ENCODE measurements at regions not wholly inside any gene's neighbourhood (a gene's known extent, or its start where the extent isn't known, plus 50 kb on each side); places are given as distances from the start of the nearest gene placed in this dataset.
A peak's percentile ranks its signal among the peaks of the same experiment; 100 is the strongest.

DNA sequence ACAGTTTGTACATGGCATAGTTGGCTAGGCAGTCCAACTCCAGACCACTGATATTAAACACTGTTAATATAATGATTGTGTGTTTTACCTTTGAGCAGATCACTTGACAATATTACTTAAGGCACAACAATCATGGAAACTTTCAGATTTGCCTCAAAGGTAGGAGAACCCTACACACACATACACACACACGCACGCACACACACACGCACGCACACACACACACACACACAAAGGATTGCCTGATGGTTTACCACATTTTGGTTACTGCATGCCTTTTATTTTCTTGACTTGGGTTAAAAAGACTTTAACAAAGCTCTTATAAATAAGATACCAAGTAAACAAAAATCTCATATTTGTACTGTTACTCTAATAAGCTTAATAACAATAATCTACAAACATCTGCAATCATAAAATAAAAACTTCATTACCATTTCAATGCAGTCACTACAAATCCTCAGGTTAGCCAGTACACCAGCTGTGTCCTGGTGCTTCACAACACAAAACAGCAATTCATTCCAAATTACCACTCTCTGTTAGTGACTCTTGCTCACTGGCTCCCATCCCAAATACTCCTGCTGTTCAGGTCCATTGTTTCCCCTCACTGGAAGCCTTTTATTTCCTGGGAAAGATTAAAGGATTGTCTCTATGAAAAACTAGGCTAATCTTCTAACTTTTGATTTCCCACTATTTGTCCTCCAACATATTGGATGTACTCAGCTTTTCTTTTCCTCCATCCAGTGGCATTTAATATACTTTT is 175.2 kb upstream of the ATP2B1 start:
- POLR2A ChIA-PET, result no interaction called here
- intact Hi-C loops (cut with micrococcal nuclease), result no loop called here
- CTCF ChIA-PET, result interaction anchor here (1.1 to 1.6 kb wide), 4 partner anchors 11 to 18 kb away, joined by 3 to 4 read pairs (median 4); no protein-coding TSS in a partner anchor

DNA sequence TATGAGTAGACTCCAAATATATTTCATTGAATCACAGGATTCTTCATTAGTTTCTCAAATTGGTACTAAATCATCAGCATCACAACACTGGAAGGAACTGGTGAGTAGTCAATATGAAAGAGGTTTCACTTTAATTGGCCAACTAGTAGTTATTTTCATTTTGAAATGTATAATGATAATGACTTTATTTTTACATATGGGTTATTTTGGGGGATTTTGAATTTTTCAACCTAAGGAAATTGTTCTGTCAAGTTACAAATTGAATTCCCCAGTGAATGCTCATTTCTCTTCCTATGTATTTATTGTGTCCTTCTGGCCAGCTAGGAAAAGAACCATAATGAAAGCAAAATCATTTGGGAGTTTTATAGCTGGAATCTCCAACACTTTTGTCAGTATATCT is 174.2 kb upstream of the ATP2B1 start:
- Histone ChIP-seq H3K79me2 (ENCODE audit: control insufficient read depth, insufficient read depth, low read length) (no peaks in the 10 kb centered on the region), H2AFZ (ENCODE audit: low read depth, low read length) (no peak overlapping the region), H3K4me3 (replicated peaks in 1 of 3; ENCODE audit: insufficient read depth in 1 of 3, low read depth in 1 of 3, low read length in 3 of 3) (no peak overlapping the region), H3K9me3 (replicated peaks; ENCODE audit: control insufficient read depth, insufficient read depth, low read length) (no peaks in the 10 kb centered on the region), H3K27ac (ENCODE audit: insufficient read depth, low read depth, low read length) (no peak overlapping the region), H4K20me1 (replicated peaks; ENCODE audit: control insufficient read depth, extremely low read depth, insufficient read depth, low read length) (no peaks in the 10 kb centered on the region), H3K4me1 (ENCODE audit: control insufficient read depth, extremely low read depth, insufficient read depth, low read length) (no peaks in the 10 kb centered on the region), H3K9me1 (replicated peaks; ENCODE audit: control insufficient read depth, extremely low read depth, insufficient read depth, low read length) (no peaks in the 10 kb centered on the region), H3K27me3 (ENCODE audit: control insufficient read depth in 2 of 2, insufficient read depth in 2 of 2, low read length in 2 of 2) (no peaks in the 10 kb centered on the region), H3K4me2 (ENCODE audit: insufficient read depth, low read length) (no peak overlapping the region), H3K36me3 (ENCODE audit: control insufficient read depth in 2 of 2, extremely low read depth in 1 of 2, insufficient read depth in 2 of 2, low read length in 2 of 2) (no peaks in the 10 kb centered on the region), H3K9ac (replicated peaks; ENCODE audit: extremely low read depth, insufficient read depth, low read length) (no peak overlapping the region)
- TF ChIP-seq MYC (IDR thresholded peaks at IDR 0.05; ENCODE audit: low read depth, low read length) (no peak), GATA2 (IDR thresholded peaks at IDR 0.05; ENCODE audit: insufficient read depth, insufficient read length, low read depth, low read length) (no peak), POLR2A (IDR thresholded peaks at IDR 0.05; ENCODE audit: low read depth, low read length) (no peak), EZH2 (IDR thresholded peaks at IDR 0.05; ENCODE audit: borderline replicate concordance, low read depth, low read length, severe bottlenecking) (no peak), POLR2AphosphoS5 (IDR thresholded peaks at IDR 0.05; ENCODE audit: insufficient read depth, low read depth, low read length) (no peak), FOS (IDR thresholded peaks at IDR 0.05; ENCODE audit: borderline replicate concordance, insufficient read depth, low read length) (no peak), JUN (IDR thresholded peaks at IDR 0.05; ENCODE audit: borderline replicate concordance, insufficient read depth, insufficient read length, low read depth) (no peak)
- TF ChIP-seq, protein P1, sequence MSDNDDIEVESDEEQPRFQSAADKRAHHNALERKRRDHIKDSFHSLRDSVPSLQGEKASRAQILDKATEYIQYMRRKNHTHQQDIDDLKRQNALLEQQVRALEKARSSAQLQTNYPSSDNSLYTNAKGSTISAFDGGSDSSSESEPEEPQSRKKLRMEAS (IDR thresholded peaks at IDR 0.05; ENCODE audit: insufficient read depth, insufficient read length), result no peak
- TF ChIP-seq, protein P2, sequence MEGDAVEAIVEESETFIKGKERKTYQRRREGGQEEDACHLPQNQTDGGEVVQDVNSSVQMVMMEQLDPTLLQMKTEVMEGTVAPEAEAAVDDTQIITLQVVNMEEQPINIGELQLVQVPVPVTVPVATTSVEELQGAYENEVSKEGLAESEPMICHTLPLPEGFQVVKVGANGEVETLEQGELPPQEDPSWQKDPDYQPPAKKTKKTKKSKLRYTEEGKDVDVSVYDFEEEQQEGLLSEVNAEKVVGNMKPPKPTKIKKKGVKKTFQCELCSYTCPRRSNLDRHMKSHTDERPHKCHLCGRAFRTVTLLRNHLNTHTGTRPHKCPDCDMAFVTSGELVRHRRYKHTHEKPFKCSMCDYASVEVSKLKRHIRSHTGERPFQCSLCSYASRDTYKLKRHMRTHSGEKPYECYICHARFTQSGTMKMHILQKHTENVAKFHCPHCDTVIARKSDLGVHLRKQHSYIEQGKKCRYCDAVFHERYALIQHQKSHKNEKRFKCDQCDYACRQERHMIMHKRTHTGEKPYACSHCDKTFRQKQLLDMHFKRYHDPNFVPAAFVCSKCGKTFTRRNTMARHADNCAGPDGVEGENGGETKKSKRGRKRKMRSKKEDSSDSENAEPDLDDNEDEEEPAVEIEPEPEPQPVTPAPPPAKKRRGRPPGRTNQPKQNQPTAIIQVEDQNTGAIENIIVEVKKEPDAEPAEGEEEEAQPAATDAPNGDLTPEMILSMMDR (IDR thresholded peaks at IDR 0.05; ENCODE audit: extremely low read depth in 1 of 2, insufficient read depth in 1 of 2, low read depth in 1 of 2, low read length in 2 of 2), result no peak
- no peak for DNase-seq (ENCODE audit: low read depth, low spot score)
- dilution Hi-C loops (cut with MboI; ENCODE audit: extremely low pct_ligation_motif_present, low sequenced_read_pairs), result no loop called here
- no TSS peak for BruUV-seq (replicated peaks)
- ChIA-PET CTCF (interaction anchor here (1.4 to 1.6 kb wide), 2 partner anchors 16 to 17 kb away, joined by 3 to 4 read pairs; no protein-coding TSS in a partner anchor), POLR2A (no interaction called here)
- intact Hi-C loops (cut with micrococcal nuclease), result no loop called here
- no peak for FAIRE-seq

More for the DNA sequence above, 175.2 kb upstream of the ATP2B1 start:
- no peak overlapping the region for H2AFZ ChIP-seq (ENCODE audit: low read depth, low read length)
- H3K4me3 ChIP-seq (replicated peaks in 1 of 3; ENCODE audit: insufficient read depth in 1 of 3, low read depth in 1 of 3, low read length in 3 of 3), result no peak overlapping the region
- no peak for FAIRE-seq
- no peak overlapping the region for H3K27ac ChIP-seq (ENCODE audit: insufficient read depth, low read depth, low read length)
- H3K79me2 ChIP-seq (ENCODE audit: control insufficient read depth, insufficient read depth, low read length), result no peaks in the 10 kb centered on the region
- no peaks in the 10 kb centered on the region for H3K9me3 ChIP-seq (replicated peaks; ENCODE audit: control insufficient read depth, insufficient read depth, low read length)
- no peaks in the 10 kb centered on the region for H3K9me1 ChIP-seq (replicated peaks; ENCODE audit: control insufficient read depth, extremely low read depth, insufficient read depth, low read length)
- H3K9ac ChIP-seq (replicated peaks; ENCODE audit: extremely low read depth, insufficient read depth, low read length), result no peak overlapping the region
- dilution Hi-C loops (cut with MboI; ENCODE audit: extremely low pct_ligation_motif_present, low sequenced_read_pairs), result no loop called here
- DNase-seq (ENCODE audit: low read depth, low spot score), result peak; percentile 65
- BruUV-seq (replicated peaks), result no TSS peak
- H4K20me1 ChIP-seq (replicated peaks; ENCODE audit: control insufficient read depth, extremely low read depth, insufficient read depth, low read length), result no peaks in the 10 kb centered on the region
- H3K27me3 ChIP-seq (ENCODE audit: control insufficient read depth in 2 of 2, insufficient read depth in 2 of 2, low read length in 2 of 2), result no peaks in the 10 kb centered on the region
- no peak overlapping the region for H3K4me2 ChIP-seq (ENCODE audit: insufficient read depth, low read length)
- no peaks in the 10 kb centered on the region for H3K36me3 ChIP-seq (ENCODE audit: control insufficient read depth in 2 of 2, extremely low read depth in 1 of 2, insufficient read depth in 2 of 2, low read length in 2 of 2)
- TF ChIP-seq POLR2AphosphoS5 (IDR thresholded peaks at IDR 0.05; ENCODE audit: insufficient read depth, low read depth, low read length), result no peak
- H3K4me1 ChIP-seq (ENCODE audit: control insufficient read depth, extremely low read depth, insufficient read depth, low read length), result no peaks in the 10 kb centered on the region
